KMS-11 (cell line): ENCODE measurements at regions not wholly inside any gene's neighbourhood (a gene's known extent, or its start where the extent isn't known, plus 50 kb on each side); places are given as distances from the start of the nearest gene placed in this dataset.

Source experiments
- H2AFZ ChIP-seq: fragments of 200-600 bp; sonication (generic); 2 replicates; pipeline ENCODE4 v1.6.1; 2016; ENCODE audit warnings: antibody characterized with exemption, mixed run types, low read depth
- H3K27ac ChIP-seq: fragments of 200-600 bp; sonication (generic); 2 replicates; pipeline ENCODE4 v1.6.1; 2016; ENCODE audit warnings: mild to moderate bottlenecking, mixed run types
- H3K27me3 ChIP-seq: fragments of 200-600 bp; sonication (generic); 2 replicates; pipeline ENCODE4 v1.6.1; 2017; ENCODE audit warnings: mild to moderate bottlenecking, low read depth, mixed run types, moderate library complexity; ENCODE audit not compliant: insufficient read depth
- H3K36me3 ChIP-seq: fragments of 200-600 bp; sonication (generic); 2 replicates; pipeline ENCODE4 v1.6.1; 2017; ENCODE audit warnings: mild to moderate bottlenecking, mixed run types; ENCODE audit not compliant: insufficient read depth
- H3K4me1 ChIP-seq: fragments of 200-600 bp; sonication (generic); 2 replicates; pipeline ENCODE4 v1.6.1; 2016; ENCODE audit warnings: mild to moderate bottlenecking, low read depth, mixed run types; ENCODE audit not compliant: poor library complexity, severe bottlenecking
- H3K4me2 ChIP-seq: fragments of 200-600 bp; sonication (generic); 2 replicates; pipeline ENCODE4 v1.7.0; 2016; ENCODE audit warnings: mild to moderate bottlenecking, mixed run types
- H3K4me3 ChIP-seq: fragments of 200-600 bp; sonication (generic); IDR thresholded peaks from 2 replicates; pipeline ENCODE4 v1.6.1; 2017; ENCODE audit warnings: low read depth, low read length, mixed read lengths; ENCODE audit not compliant: insufficient read depth
- H3K79me2 ChIP-seq: fragments of 200-600 bp; sonication (generic); 2 replicates; pipeline ENCODE4 v1.6.1; 2016; ENCODE audit warnings: low read depth, mixed run types; ENCODE audit not compliant: insufficient read depth
- H3K9ac ChIP-seq: fragments of 200-600 bp; sonication (generic); 2 replicates; pipeline ENCODE4 v1.6.1; 2016; ENCODE audit warnings: mild to moderate bottlenecking, mixed run types
- H4K20me1 ChIP-seq: fragments of 200-600 bp; sonication (generic); 2 replicates; pipeline ENCODE4 v1.6.1; 2016; ENCODE audit warnings: mild to moderate bottlenecking, mixed run types; ENCODE audit not compliant: insufficient read depth
- CTCF ChIP-seq: fragments of 200-600 bp; sonication (generic); conservative IDR thresholded peaks from 2 replicates; pipeline ENCODE4 v1.6.1; 2017; ENCODE audit warnings: low read depth, mild to moderate bottlenecking, antibody characterized with exemption, low read length, moderate library complexity, mixed read lengths

GRCh38 chr7:153002572-153002971, 243.0 kb downstream of the ACTR3B start:
- Histone ChIP-seq H3K9ac (no peak overlapping the region), H3K4me1 (no peaks in the 10 kb centered on the region), H2AFZ (no peak overlapping the region), H3K79me2 (no peaks in the 10 kb centered on the region), H4K20me1 (no peaks in the 10 kb centered on the region), H3K27ac (no peak overlapping the region), H3K27me3 (no peaks in the 10 kb centered on the region), H3K4me2 (no peak overlapping the region), H3K4me3 (no peak overlapping the region), H3K36me3 (no peaks in the 10 kb centered on the region)
- TF ChIP-seq CTCF: no peak

GRCh38 chr7:153004341-153004740, 244.8 kb downstream of the ACTR3B start:
- H3K4me3 ChIP-seq: no peak overlapping the region
- no peaks in the 10 kb centered on the region for H3K79me2 ChIP-seq
- H3K9ac ChIP-seq: no peak overlapping the region
- no peak overlapping the region for H3K4me2 ChIP-seq
- H3K4me1 ChIP-seq: no peaks in the 10 kb centered on the region
- no peak overlapping the region for H3K27ac ChIP-seq
- H3K36me3 ChIP-seq: no peaks in the 10 kb centered on the region
- H3K27me3 ChIP-seq: no peaks in the 10 kb centered on the region
- H4K20me1 ChIP-seq: no peaks in the 10 kb centered on the region
- no peak overlapping the region for H2AFZ ChIP-seq
- no peak for TF ChIP-seq CTCF

GRCh38 chr7:153005750-153006435, 246.3 kb downstream of the ACTR3B start:
- Histone ChIP-seq H4K20me1 (no peaks in the 10 kb centered on the region), H2AFZ (no peak overlapping the region), H3K4me1 (no peaks in the 10 kb centered on the region), H3K4me3 (no peak overlapping the region), H3K27me3 (no peaks in the 10 kb centered on the region), H3K27ac (no peak overlapping the region), H3K79me2 (no peaks in the 10 kb centered on the region), H3K36me3 (no peaks in the 10 kb centered on the region), H3K9ac (no peak overlapping the region), H3K4me2 (no peak overlapping the region)
- TF ChIP-seq CTCF: no peak

- Histone ChIP-seq H3K27me3 (no peaks in the 10 kb centered on the region), H3K4me2 (no peak overlapping the region), H3K36me3 (no peaks in the 10 kb centered on the region), H3K4me1 (no peaks in the 10 kb centered on the region), H4K20me1 (no peaks in the 10 kb centered on the region), H3K4me3 (no peak overlapping the region), H3K27ac (no peak overlapping the region), H3K9ac (no peak overlapping the region), H3K79me2 (no peaks in the 10 kb centered on the region), H2AFZ (no peak overlapping the region)
- no peak for TF ChIP-seq CTCF
These were observed 246.9 kb downstream of the ACTR3B start for GRCh38 chr7:153006452-153006851.
